Right forelimb (tissue), 1 donor: ENCODE measurements at regions not wholly inside any gene's neighbourhood (a gene's known extent, or its start where the extent isn't known, plus 50 kb on each side); places are given as distances from the start of the nearest gene placed in this dataset.
"Not testable (repeated sequence)": the region's sequence is repeated elsewhere in the genome, so short reads cannot be mapped to it uniquely, and the experiment has no call there.

Source experiments
- DNase-seq: peaks from one replicate; pipeline ENCODE4 v3.0.0-alpha.2; 2018

GRCh38 chr17:63267846-63268245 lies 178.3 kb downstream of the CYB561 start:
- DNase-seq = no peak

- no peak for DNase-seq
These were observed 177.3 kb downstream of the CYB561 start for GRCh38 chr17:63268827-63269226.

- DNase-seq = no peak
These were observed 175.5 kb downstream of the CYB561 start for GRCh38 chr17:63270610-63271009.

DNA sequence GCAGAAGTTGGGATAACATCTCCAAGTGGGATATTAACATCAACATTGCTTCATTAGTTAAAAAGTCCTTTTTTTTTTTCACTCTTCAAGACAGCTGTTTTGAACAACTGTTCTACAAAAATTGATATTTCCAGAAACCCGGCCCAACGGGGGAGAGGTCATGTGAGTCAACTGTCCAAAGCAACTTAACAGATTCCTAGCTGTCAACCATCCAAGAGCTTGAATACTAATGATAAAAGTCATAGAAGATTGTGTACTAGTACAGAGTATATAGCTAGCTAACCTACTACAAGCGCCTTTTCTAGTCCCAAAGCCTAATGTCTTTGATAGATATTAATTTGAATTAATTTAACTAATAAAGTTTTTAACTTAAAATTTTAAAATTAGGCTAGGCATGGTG lies 172.0 kb downstream of the CYB561 start:
- DNase-seq = no peak

GRCh38 chr17:63275318-63275970 lies 170.7 kb downstream of the CYB561 start:
- DNase-seq = no peak

DNA sequence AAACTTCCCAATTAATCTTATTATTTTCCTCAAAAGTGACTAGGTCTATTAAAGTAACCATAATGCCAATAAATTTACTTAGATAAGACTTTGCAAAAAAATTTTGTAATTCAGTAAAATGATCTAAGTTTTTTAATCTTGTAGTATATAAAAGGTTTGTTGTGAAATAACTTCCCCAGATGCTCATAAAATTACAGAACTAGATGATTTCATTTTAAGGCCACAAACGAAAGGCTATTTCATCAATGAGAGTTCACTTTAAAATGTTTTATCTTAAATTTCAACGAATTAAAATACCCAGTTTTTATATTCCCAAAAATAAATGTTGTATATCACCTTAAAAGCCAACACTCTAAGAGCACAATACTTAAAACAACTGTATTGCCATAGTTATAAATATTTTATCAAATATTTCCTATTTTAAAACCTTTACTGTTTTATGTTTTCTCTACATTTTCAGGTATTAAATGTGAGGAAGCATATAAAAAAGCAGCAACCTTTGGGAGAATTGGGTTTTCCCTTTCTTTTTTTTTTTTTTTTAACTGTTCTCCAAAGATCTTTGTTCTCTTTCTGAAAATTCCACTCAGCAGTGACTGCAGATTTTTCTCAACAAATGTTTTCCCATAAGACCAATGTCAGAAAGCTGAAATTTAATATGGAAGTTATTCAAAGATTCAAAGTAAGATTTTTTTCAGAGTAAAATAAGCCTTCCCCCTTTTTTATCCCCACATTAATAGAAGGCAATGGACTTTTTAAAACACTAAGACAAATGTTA lies 169.9 kb downstream of the CYB561 start:
- DNase-seq = no peak

- no peak for DNase-seq
These were observed 169.3 kb downstream of the CYB561 start for GRCh38 chr17:63276821-63277220.

DNA sequence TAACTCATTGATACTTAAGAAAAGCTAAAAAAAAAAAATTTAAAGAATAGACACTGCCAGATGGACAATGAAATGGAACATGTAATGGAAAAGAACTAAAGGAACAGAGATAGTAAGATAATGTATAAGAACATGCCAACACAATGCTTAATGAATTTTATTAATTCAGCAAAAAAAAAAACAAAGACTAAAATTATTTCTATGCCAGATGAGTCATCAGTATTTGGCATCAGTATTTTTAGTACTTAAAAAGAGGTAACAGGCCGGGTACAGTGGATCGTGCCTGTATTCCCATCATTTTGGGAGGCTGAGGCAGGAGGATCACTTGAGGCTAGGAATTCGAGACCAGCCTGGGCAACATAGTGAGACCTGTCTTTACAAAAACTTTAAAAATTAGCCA lies 168.5 kb downstream of the CYB561 start:
- no peak for DNase-seq

GRCh38 chr17:63278728-63279442 lies 167.2 kb downstream of the CYB561 start:
- no peak for DNase-seq

GRCh38 chr17:63279498-63280230 lies 166.4 kb downstream of the CYB561 start:
- DNase-seq = no peak

DNA sequence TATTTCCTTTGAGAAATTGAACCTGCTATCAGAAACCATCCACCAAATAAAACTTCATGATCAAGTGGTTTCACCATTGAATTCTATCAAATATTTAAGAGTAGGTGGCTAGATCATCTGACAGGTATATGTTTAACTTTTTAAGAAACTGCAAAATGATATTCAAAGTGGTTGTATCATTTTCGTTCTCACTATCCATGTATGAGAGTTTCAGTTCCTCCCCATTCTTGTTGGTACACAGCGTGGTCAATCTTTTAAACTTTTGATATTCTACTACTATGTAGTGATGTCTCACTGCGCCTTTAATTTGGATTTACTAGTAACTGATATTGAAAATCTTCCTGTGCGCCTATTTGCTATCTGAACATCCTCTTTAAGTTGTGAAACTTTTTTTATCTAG lies 163.7 kb downstream of the CYB561 start:
- no peak for DNase-seq

GRCh38 chr17:63285551-63285950 lies 160.6 kb downstream of the CYB561 start:
- DNase-seq = no peak

DNA sequence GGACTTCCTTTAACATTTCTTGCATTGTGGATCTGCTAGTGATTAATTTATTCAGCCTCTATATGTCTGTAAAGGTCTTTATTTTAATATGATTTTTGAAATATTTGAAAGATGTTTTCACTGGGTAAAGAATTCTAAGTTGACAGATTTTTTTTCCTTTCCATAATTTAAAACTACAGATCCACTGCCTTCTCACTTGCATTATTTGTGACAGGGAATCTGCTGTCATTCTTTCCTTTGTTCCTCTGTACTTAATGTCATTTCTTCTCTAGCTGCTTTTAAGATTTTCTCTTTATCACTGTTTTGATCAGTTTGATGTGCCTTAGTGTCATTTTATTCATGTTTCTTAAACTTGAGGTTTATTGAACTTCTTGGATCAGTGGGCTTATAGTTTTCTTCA lies 159.9 kb downstream of the CYB561 start:
- DNase-seq = no peak

- DNase-seq = not testable (repeated sequence)
These were observed 159.1 kb downstream of the CYB561 start for GRCh38 chr17:63287006-63287405.

DNA sequence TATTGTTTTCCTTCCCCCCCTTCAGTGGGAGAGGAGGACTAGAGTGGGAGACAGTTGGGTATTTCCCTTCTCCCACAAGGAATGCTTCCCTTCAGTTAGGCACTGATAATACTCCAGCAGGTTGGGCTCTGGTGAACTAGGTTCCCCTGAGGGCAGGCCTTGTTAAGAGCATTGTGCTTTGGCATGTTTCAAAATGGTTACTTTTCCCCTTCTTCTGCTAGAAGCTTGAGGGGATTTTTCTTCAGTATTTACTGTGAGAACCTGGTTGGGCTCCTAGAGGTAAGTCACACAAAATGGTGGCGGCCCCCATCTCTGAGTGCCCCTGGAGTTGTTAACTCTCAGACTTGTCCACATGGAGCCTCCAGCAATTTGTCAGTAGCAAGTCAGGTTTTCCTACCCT lies 156.2 kb downstream of the CYB561 start:
- no peak for DNase-seq

- DNase-seq = no peak
These were observed 155.8 kb downstream of the CYB561 start for GRCh38 chr17:63290351-63290750.

- no peak for DNase-seq
These were observed 155.3 kb downstream of the CYB561 start for GRCh38 chr17:63290784-63291183.

DNA sequence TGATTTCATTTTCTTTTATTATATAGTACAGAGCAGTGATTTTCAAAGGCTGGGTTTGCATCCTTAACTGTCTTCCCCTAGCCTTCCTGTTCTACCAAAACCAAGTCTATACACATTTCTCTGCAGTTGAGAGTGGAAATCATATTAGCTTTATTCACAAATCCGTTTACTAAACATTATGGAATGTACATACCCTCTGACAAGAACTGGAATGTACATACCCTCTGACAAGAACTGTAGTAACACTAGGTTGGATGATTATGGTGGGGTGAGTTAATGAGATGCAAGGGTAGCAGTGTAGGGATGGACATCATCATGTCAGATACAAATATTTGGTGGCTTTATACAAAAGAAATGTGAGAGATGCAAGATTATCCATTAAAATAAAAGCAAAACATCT lies 154.8 kb downstream of the CYB561 start:
- no peak for DNase-seq

- DNase-seq = no peak
These were observed 153.7 kb downstream of the CYB561 start for GRCh38 chr17:63292421-63292820.

- DNase-seq = no peak
These were observed 152.6 kb downstream of the CYB561 start for GRCh38 chr17:63293323-63294075.

GRCh38 chr17:63294776-63295175 lies 151.3 kb downstream of the CYB561 start:
- DNase-seq = no peak

DNA sequence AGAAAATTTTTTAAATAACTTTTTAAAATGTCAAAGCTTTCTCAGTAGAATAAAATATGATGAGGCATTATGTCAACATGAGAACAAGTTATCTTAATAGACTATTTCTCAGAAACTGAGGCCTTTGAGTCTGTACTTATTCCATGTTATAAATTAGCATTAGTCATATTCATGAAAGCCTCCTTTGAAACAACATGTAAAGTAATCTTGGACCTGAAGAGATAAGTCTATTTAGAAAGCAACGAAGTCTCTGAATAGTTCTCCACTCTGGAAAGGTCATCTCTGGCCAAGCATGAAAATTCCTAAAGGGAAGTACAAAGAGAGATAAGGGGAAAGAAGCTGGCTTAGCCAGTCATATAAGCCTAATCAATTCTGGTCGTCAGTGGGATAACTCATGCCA lies 150.8 kb downstream of the CYB561 start:
- no peak for DNase-seq
